ENCODE measurements at regions not wholly inside any gene's neighbourhood (a gene's known extent, or its start where the extent isn't known, plus 50 kb on each side); places are given as distances from the start of the nearest gene placed in this dataset.

DNA sequence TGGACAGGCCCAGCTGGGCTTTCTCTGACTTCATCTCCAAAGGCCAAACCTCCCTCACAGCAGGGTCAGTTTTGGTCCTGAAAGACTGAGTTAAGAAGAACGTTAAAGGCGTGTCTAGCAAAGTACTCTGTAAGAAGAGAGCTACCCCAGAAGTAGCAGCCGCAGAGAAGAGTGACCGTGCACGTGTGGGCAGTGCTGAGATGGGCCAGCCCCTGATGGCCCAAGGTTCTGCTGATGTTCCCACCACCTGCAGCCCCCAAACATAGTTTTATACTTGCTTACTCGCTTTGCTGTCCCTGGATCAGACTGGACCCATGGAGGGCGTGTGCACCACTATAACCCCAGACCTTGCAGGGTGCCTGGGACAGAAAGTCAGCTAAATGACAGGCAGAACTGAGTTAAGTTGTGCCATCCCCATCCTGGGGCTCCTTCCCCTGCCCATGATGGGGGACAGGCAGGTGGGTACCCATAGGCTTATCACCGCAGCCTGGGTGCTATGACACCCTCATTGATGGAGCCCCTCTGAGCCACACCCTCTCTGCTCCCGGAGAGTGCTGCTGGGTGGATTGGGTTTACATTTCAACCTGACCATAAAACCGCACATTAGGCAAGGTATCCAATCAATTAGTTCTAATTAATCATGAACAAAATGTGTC lies 367.3 kb upstream of the HS6ST1 start:
- no peak for TF ChIP-seq CTCF (conservative IDR thresholded peaks at IDR 0.05; ENCODE audit: low read depth, low read length)

GRCh38 chr2:128686497-128686859 lies 367.8 kb upstream of the HS6ST1 start:
- no peak for TF ChIP-seq CTCF (conservative IDR thresholded peaks at IDR 0.05; ENCODE audit: low read depth, low read length)
- DNase-seq (ENCODE audit: low read depth), result no peak
- H3K4me3 ChIP-seq (ENCODE audit: low read length), result no peak overlapping the region

More for the DNA sequence above, 367.3 kb upstream of the HS6ST1 start:
- no peak overlapping the region for H3K4me3 ChIP-seq (ENCODE audit: low read length)
- DNase-seq (ENCODE audit: low read depth), result no peak

GRCh38 chr2:128686881-128687555 lies 368.4 kb upstream of the HS6ST1 start:
- H3K4me3 ChIP-seq (ENCODE audit: low read length), result no peak overlapping the region
- no peak for TF ChIP-seq CTCF (conservative IDR thresholded peaks at IDR 0.05; ENCODE audit: low read depth, low read length)
- DNase-seq (ENCODE audit: low read depth), result no peak

GRCh38 chr2:128687565-128687964 lies 368.9 kb upstream of the HS6ST1 start:
- DNase-seq (ENCODE audit: low read depth), result no peak
- no peak overlapping the region for H3K4me3 ChIP-seq (ENCODE audit: low read length)
- TF ChIP-seq CTCF (conservative IDR thresholded peaks at IDR 0.05; ENCODE audit: low read depth, low read length), result no peak

DNA sequence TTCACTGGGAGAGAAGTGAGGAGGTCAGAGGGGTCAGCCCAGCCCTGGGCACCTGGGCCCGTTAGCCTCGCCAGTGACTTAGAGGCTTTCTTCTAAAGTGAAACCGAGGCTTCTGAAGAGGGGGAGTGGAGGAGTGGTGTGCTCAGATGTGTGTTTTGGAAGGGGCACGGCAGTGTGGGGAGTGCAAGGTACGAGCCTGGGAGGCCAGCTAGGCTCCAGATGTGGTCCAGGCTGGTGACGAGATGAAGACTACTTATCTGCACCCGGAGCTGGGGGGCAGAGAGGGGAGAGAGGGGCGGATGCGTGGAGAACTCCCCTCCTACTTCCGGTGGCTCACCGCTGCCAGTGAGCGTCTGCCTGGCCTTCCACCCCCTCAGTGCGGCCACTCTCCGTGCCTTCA lies 371.3 kb upstream of the HS6ST1 start:
- H3K4me3 ChIP-seq (ENCODE audit: low read length), result no peak overlapping the region

GRCh38 chr2:128690431-128690830 lies 371.8 kb upstream of the HS6ST1 start:
- DNase-seq (ENCODE audit: low read depth), result no peak
- H3K4me3 ChIP-seq (ENCODE audit: low read length), result no peak overlapping the region
- no peak for TF ChIP-seq CTCF (conservative IDR thresholded peaks at IDR 0.05; ENCODE audit: low read depth, low read length)

More for the DNA sequence above, 371.3 kb upstream of the HS6ST1 start:
- no peak for TF ChIP-seq CTCF (conservative IDR thresholded peaks at IDR 0.05; ENCODE audit: low read depth, low read length)
- no peak for DNase-seq (ENCODE audit: low read depth)

DNA sequence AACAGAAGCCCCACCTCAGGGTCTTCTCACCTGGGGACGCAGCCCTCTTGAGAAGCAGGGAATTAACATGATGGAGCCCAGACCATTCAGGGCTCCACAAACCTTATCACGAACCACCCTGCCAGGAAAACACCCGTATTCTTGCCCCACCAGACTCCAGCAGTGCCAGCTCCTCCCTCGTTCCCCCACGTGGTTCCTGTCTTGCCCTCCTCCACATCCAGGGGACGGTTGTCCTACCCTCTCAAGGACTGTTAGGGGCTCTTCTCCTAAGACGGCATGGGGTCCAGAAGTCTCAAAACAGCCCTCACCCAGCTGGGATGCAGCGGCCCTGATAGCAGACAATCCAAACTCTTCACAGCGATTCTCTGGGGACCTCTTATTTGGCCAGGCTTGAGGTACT lies 372.2 kb upstream of the HS6ST1 start:
- no peak for TF ChIP-seq CTCF (conservative IDR thresholded peaks at IDR 0.05; ENCODE audit: low read depth, low read length)
- no peak for DNase-seq (ENCODE audit: low read depth)
- H3K4me3 ChIP-seq (ENCODE audit: low read length), result no peak overlapping the region

All from retinal pigment epithelial cell (primary cell).